ENCODE measurements at regions not wholly inside any gene's neighbourhood (a gene's known extent, or its start where the extent isn't known, plus 50 kb on each side); places are given as distances from the start of the nearest gene placed in this dataset.

GRCh38 chr3:175898194-175898593 lies 1039.1 kb downstream of the NAALADL2 start:
- dilution Hi-C loops (cut with MboI; ENCODE audit: extremely low pct_ligation_motif_present, low sequenced_read_pairs), result no loop called here
- Histone ChIP-seq H3K4me2 (ENCODE audit: control insufficient read depth, extremely low read depth, insufficient read depth, low read depth, low read length) (no peak overlapping the region), H3K9ac (ENCODE audit: control insufficient read depth, extremely low read depth, insufficient read depth, low read length) (no peak overlapping the region), H3K36me3 (ENCODE audit: control insufficient read depth in 2 of 2, extremely low read depth in 1 of 2, insufficient read depth in 2 of 2, low read length in 2 of 2) (no peaks in the 10 kb centered on the region), H3K9me1 (ENCODE audit: control insufficient read depth, extremely low read depth, insufficient read depth, low read length) (no peaks in the 10 kb centered on the region), H3K79me2 (ENCODE audit: control insufficient read depth, insufficient read depth, low read length) (no peaks in the 10 kb centered on the region), H3K4me1 (ENCODE audit: control insufficient read depth, extremely low read depth, insufficient read depth, low read length) (no peaks in the 10 kb centered on the region), H3K27ac (ENCODE audit: control insufficient read depth, insufficient read depth, low read length) (no peak overlapping the region), H2AFZ (ENCODE audit: control insufficient read depth, low read length) (no peak overlapping the region), H3K27me3 (ENCODE audit: control insufficient read depth, extremely low read depth, insufficient read depth, low read length) (no peaks in the 10 kb centered on the region), H4K20me1 (ENCODE audit: control insufficient read depth, extremely low read depth, insufficient read depth, low read length) (no peaks in the 10 kb centered on the region), H3K9me3 (ENCODE audit: control insufficient read depth, low read depth, low read length) (no peaks in the 10 kb centered on the region), H3K4me3 (ENCODE audit: control insufficient read depth in 2 of 3, extremely low read depth in 1 of 3, insufficient read depth in 2 of 3, low read depth in 1 of 3, low read length in 3 of 3) (no peak overlapping the region)
- FAIRE-seq, result no peak
- no peak for TF ChIP-seq EZH2 (IDR thresholded peaks at IDR 0.05; ENCODE audit: low read length)
- no peak for TF ChIP-seq CTCF (optimal IDR thresholded peaks at IDR 0.05 in 1 of 3, IDR thresholded peaks at IDR 0.05 in 1 of 3, conservative IDR thresholded peaks at IDR 0.05 in 1 of 3; ENCODE audit: extremely low read depth in 1 of 3, insufficient read depth in 2 of 3, low read length in 3 of 3)
- DNase-seq (ENCODE audit: low read depth, low spot score), result no peak

- dilution Hi-C loops (cut with MboI; ENCODE audit: extremely low pct_ligation_motif_present, low sequenced_read_pairs), result no loop called here
- Histone ChIP-seq H3K9ac (ENCODE audit: control insufficient read depth, extremely low read depth, insufficient read depth, low read length) (no peak overlapping the region), H3K27me3 (ENCODE audit: control insufficient read depth, extremely low read depth, insufficient read depth, low read length) (no peaks in the 10 kb centered on the region)
Measured at GRCh38 chr3:175896655-175897054, 1037.5 kb downstream of the NAALADL2 start.

More at GRCh38 chr3:175896655-175897054, 1037.5 kb downstream of the NAALADL2 start:
- no peak for FAIRE-seq
- no peaks in the 10 kb centered on the region for H3K9me1 ChIP-seq (ENCODE audit: control insufficient read depth, extremely low read depth, insufficient read depth, low read length)
- H3K4me1 ChIP-seq (ENCODE audit: control insufficient read depth, extremely low read depth, insufficient read depth, low read length), result no peaks in the 10 kb centered on the region
- no peak overlapping the region for H3K4me2 ChIP-seq (ENCODE audit: control insufficient read depth, extremely low read depth, insufficient read depth, low read depth, low read length)
- no peaks in the 10 kb centered on the region for H3K36me3 ChIP-seq (ENCODE audit: control insufficient read depth in 2 of 2, extremely low read depth in 1 of 2, insufficient read depth in 2 of 2, low read length in 2 of 2)
- H2AFZ ChIP-seq (ENCODE audit: control insufficient read depth, low read length), result no peak overlapping the region
- H4K20me1 ChIP-seq (ENCODE audit: control insufficient read depth, extremely low read depth, insufficient read depth, low read length), result no peaks in the 10 kb centered on the region
- no peaks in the 10 kb centered on the region for H3K79me2 ChIP-seq (ENCODE audit: control insufficient read depth, insufficient read depth, low read length)
- TF ChIP-seq CTCF (optimal IDR thresholded peaks at IDR 0.05 in 1 of 3, IDR thresholded peaks at IDR 0.05 in 1 of 3, conservative IDR thresholded peaks at IDR 0.05 in 1 of 3; ENCODE audit: extremely low read depth in 1 of 3, insufficient read depth in 2 of 3, low read length in 3 of 3), result no peak
- no peak for TF ChIP-seq EZH2 (IDR thresholded peaks at IDR 0.05; ENCODE audit: low read length)
- no peaks in the 10 kb centered on the region for H3K9me3 ChIP-seq (ENCODE audit: control insufficient read depth, low read depth, low read length)
- no peak overlapping the region for H3K27ac ChIP-seq (ENCODE audit: control insufficient read depth, insufficient read depth, low read length)
- no peak overlapping the region for H3K4me3 ChIP-seq (ENCODE audit: control insufficient read depth in 2 of 3, extremely low read depth in 1 of 3, insufficient read depth in 2 of 3, low read depth in 1 of 3, low read length in 3 of 3)
- DNase-seq (ENCODE audit: low read depth, low spot score), result no peak
